ENCODE measurements at regions not wholly inside any gene's neighbourhood (a gene's known extent, or its start where the extent isn't known, plus 50 kb on each side); places are given as distances from the start of the nearest gene placed in this dataset.
"Not testable (repeated sequence)": the region's sequence is repeated elsewhere in the genome, so short reads cannot be mapped to it uniquely, and the experiment has no call there.

DNA sequence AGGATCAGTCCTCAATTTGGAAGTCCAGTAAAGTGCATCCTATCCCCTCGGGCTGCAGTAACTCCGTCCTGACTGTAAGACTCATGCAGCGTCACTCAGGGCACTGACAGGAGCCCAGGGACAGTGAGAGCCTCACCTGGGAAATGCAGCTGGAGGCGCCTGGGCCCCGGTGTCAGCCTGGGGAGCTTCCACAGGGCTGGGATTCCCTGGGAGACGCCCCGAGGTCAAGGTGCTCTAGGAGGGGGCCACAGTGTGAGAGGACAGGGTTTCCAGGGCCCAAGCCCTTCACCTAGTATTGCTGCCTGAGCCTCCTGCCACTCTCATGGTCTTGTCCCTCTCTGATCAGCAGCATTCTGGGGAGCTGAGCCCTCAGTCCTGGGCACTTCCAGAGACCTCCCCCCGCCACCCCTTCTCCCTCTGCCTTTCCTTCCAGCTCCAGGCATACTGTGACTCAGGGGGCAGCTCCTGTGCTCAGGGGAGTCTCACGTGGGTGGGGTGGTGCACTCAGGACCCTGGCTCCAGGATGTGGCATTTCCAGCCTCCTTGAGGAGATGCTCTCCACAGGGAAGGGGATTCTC lies 99.1 kb upstream of the IGLL5 start:
- DNase-seq (no peak), ATAC-seq (replicated peaks in 1 of 4) (peak in 1 of 4 experiments; percentile 2)
- ChIA-PET CTCF (interaction anchor here (0.5 to 3.0 kb wide), 14 partner anchors 13 to 167 kb away, joined by 3 to 22 read pairs (median 5); no protein-coding TSS in a partner anchor), POLR2A (interaction anchor here in 1 of 2 donors (0.8 kb wide), 1 partner anchor 30 kb away, joined by 4 read pairs; no protein-coding TSS in a partner anchor)
- no peak overlapping the region for H3K4me3 Mint-ChIP-seq
- Histone ChIP-seq H3K4me1 (ENCODE audit: control insufficient read depth in 1 of 2, extremely low read depth in 1 of 2, insufficient read depth in 2 of 2, low read length in 2 of 2) (peaks cover 16 to 69% of the 10 kb centered on the region in 2 experiments), H3K27me3 (replicated peaks in 1 of 2; ENCODE audit: control insufficient read depth in 2 of 2, extremely low read depth in 1 of 2, insufficient read depth in 2 of 2, low read length in 1 of 2) (peaks cover 0 to under 1% of the 10 kb centered on the region in 2 experiments), H3K27ac (ENCODE audit: low read length) (peak overlapping the region; percentile 80), H3K4me3 (ENCODE audit: control insufficient read depth in 1 of 2, extremely low read depth in 1 of 2, low read length in 1 of 2) (no peak overlapping the region), H3K9me3 (no peaks in the 10 kb centered on the region), H3K36me3 (ENCODE audit: control insufficient read depth in 2 of 2, extremely low read depth in 1 of 2, insufficient read depth in 1 of 2, low read length in 1 of 2) (no peaks in the 10 kb centered on the region)
- peaks cover 29 to 60% (median 52%) of the 10 kb centered on the region in 3 donors for H3K4me1 Mint-ChIP-seq
- no peaks in the 10 kb centered on the region for H3K36me3 Mint-ChIP-seq
- H3K9me3 Mint-ChIP-seq, result no peaks in the 10 kb centered on the region
- H3K27ac Mint-ChIP-seq, result peak overlapping the region; percentile 82 to 84
- WGBS (ENCODE audit: insufficient coverage), result 64% methylated on average over 8 of the region's 9 CpGs
- peaks cover 0 to 5% of the 10 kb centered on the region in 2 donors for H3K27me3 Mint-ChIP-seq

DNA sequence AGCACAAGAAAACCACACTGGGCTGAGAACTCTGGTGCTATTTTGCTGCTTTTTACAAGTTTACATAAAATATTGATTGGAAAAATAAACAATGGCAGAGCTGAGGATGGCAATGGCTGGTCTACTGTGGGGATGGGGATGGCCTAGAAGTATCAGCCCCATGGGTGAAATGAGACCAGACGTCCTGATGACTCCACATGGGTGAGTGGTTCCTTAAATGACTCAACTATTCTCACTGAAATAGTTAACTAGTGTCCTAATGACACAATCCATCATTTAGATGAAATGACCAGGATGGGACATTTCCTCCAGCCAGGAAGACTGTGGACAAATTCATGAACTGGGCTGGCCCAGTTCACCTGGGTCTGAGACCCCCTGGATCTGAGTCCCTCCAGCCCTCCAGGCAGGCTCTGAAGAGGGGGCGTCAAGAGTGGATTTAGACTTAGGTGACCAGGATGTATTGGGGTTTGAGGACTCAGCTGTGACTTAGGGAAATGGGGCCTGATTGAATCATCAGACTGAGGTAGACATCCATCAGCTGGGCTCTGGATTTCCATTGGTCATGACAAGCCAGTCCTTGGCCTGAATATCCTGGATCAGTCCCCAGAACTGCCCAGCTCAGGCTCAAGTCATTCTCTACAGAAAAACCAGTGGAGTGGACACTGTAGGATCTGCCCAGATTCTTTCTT lies 98.2 kb upstream of the IGLL5 start:
- Histone ChIP-seq H3K27me3 (replicated peaks in 1 of 2; ENCODE audit: control insufficient read depth in 2 of 2, extremely low read depth in 1 of 2, insufficient read depth in 2 of 2, low read length in 1 of 2) (no peaks in the 10 kb centered on the region), H3K9me3 (no peaks in the 10 kb centered on the region), H3K27ac (ENCODE audit: low read length) (peak overlapping the region; percentile 80), H3K4me3 (ENCODE audit: control insufficient read depth in 1 of 2, extremely low read depth in 1 of 2, low read length in 1 of 2) (no peak overlapping the region), H3K4me1 (ENCODE audit: control insufficient read depth in 1 of 2, extremely low read depth in 1 of 2, insufficient read depth in 2 of 2, low read length in 2 of 2) (peaks cover 16 to 69% of the 10 kb centered on the region in 2 experiments), H3K36me3 (ENCODE audit: control insufficient read depth in 2 of 2, extremely low read depth in 1 of 2, insufficient read depth in 1 of 2, low read length in 1 of 2) (no peaks in the 10 kb centered on the region)
- H3K27ac Mint-ChIP-seq, result peak overlapping the region; percentile 82 to 94
- H3K9me3 Mint-ChIP-seq, result no peaks in the 10 kb centered on the region
- ChIA-PET CTCF (interaction anchor here (0.5 to 3.0 kb wide), 10 partner anchors 14 to 169 kb away, joined by 3 to 22 read pairs (median 5); no protein-coding TSS in a partner anchor), POLR2A (interaction anchor here in 1 of 2 donors (0.6 kb wide), 1 partner anchor 10 kb away, joined by 3 read pairs; no protein-coding TSS in a partner anchor)
- H3K4me3 Mint-ChIP-seq, result peak overlapping the region in 1 of 3 donors; percentile 52
- DNase-seq (no peak), ATAC-seq (replicated peaks in 1 of 4) (no peak)
- no peaks in the 10 kb centered on the region for H3K36me3 Mint-ChIP-seq
- 88% methylated on average over 1 of the region's 2 CpGs for WGBS (ENCODE audit: insufficient coverage)
- peaks cover 29 to 60% (median 52%) of the 10 kb centered on the region in 3 donors for H3K4me1 Mint-ChIP-seq
- peaks cover 0 to 5% of the 10 kb centered on the region in 2 donors for H3K27me3 Mint-ChIP-seq

DNA sequence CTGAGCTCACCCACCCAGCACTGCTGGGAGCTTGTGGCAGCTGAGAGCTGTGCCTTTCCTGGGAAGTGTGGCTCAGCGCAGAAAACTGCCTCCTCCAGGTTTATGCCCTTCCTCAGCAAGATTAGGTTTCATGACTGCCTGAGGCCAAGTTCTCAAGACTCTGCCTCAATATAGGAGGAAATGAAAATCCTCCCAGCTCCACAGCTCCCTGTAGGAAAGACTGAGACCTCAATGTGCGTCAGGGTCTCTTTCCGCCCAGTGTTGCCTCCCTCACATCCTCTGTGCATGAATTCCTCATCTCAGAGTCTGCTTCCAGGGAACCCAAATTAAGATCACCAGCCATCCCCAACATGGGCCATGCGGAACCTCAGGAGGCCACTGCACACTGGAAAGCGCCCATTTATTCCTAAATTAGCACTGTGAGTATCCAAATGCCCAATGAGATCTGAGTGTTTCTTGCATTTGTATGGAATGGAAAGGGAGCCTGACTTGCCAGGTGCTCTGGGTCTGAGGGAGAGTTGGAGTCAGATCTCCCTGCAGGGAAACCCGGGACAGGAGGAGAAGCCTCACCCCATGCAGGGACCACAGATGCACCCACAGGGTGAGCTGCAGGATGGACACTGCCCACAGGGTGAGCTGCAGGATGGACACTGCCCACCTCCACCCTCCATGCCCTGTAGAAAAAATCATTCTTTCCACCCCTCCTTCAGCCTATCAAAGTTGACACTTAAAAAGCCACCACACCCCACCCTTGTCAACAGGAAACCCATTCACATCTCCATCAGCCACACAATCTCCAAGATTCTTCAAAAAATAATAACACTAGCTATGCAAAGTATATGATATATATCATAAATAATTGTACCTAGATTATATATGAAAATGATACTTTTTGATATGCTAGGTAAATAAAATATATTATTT lies 97.4 kb upstream of the IGLL5 start:
- Mint-ChIP-seq H3K4me3 (peak overlapping the region in 2 of 3 donors; percentile 13 to 52), H3K36me3 (peaks cover 2% of the 10 kb centered on the region), H3K27me3 (peaks cover 0 to under 1% of the 10 kb centered on the region in 2 donors), H3K4me1 (peaks cover 29 to 59% (median 52%) of the 10 kb centered on the region in 3 donors), H3K27ac (peak overlapping the region; percentile 82 to 94), H3K9me3 (no peaks in the 10 kb centered on the region)
- ChIA-PET POLR2A (no interaction called here), CTCF (interaction anchor here in 1 of 2 donors (0.6 to 3.0 kb wide), 3 partner anchors 21 to 168 kb away, joined by 3 to 22 read pairs (median 3); no protein-coding TSS in a partner anchor)
- no peaks in the 10 kb centered on the region for H3K27me3 ChIP-seq (replicated peaks in 1 of 2; ENCODE audit: control insufficient read depth in 2 of 2, extremely low read depth in 1 of 2, insufficient read depth in 2 of 2, low read length in 1 of 2)
- ATAC-seq (replicated peaks in 1 of 4) (peak in 3 of 4 experiments; percentile 50 to 60 (median 53)), DNase-seq (no peak)
- peak overlapping the region; percentile 80 for H3K27ac ChIP-seq (ENCODE audit: low read length)
- H3K4me3 ChIP-seq (ENCODE audit: control insufficient read depth in 1 of 2, extremely low read depth in 1 of 2, low read length in 1 of 2), result no peak overlapping the region
- no peaks in the 10 kb centered on the region for H3K36me3 ChIP-seq (ENCODE audit: control insufficient read depth in 2 of 2, extremely low read depth in 1 of 2, insufficient read depth in 1 of 2, low read length in 1 of 2)
- peaks cover 16 to 69% of the 10 kb centered on the region in 2 experiments for H3K4me1 ChIP-seq (ENCODE audit: control insufficient read depth in 1 of 2, extremely low read depth in 1 of 2, insufficient read depth in 2 of 2, low read length in 2 of 2)
- 86% methylated on average over 1 of the region's 6 CpGs for WGBS (ENCODE audit: insufficient coverage)
- no peaks in the 10 kb centered on the region for H3K9me3 ChIP-seq

DNA sequence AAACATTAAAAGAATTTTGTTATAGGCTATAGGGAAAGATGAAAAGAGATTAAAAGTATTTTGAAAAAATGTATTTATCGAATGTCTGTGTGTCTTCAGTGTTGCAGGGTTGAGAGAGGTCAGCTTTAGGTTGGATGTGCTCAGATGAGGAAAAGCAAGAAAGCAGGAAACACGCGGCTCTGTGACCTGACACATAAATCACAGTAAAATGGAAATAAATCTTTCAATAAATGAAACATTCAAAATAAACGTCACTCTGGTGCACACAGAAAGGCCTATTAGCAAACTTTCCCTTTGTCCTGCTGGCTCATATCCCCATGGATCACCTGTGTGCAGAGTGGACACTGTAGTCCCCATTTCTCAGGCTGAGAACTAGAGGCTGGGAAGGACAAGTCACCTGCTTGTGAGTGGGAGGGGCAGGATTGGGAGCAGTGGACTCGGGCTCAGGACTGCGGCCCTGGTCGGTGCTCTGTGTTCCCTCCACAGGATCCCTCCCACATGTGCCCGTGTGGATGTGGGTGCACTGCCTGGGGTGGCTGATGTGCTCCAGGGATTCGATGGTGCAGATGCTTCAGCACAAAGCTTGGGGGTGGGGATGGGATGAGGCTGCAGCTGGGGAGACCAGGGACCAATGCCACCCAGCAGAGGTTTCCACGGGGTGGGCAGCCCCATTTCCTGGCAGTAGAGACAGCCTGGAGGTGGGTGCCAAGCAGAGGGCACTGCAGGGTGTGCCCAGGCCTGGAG lies 96.0 kb upstream of the IGLL5 start:
- Mint-ChIP-seq H3K27ac (peak overlapping the region; percentile 79 to 89), H3K4me1 (peaks cover 29 to 59% (median 49%) of the 10 kb centered on the region in 3 donors), H3K9me3 (no peaks in the 10 kb centered on the region), H3K36me3 (peaks cover 2% of the 10 kb centered on the region), H3K4me3 (peak overlapping the region in 1 of 3 donors; percentile 41), H3K27me3 (no peaks in the 10 kb centered on the region)
- Histone ChIP-seq H3K27me3 (replicated peaks in 1 of 2; ENCODE audit: control insufficient read depth in 2 of 2, extremely low read depth in 1 of 2, insufficient read depth in 2 of 2, low read length in 1 of 2) (no peaks in the 10 kb centered on the region), H3K27ac (ENCODE audit: low read length) (peak overlapping the region; percentile 63), H3K4me3 (ENCODE audit: control insufficient read depth in 1 of 2, extremely low read depth in 1 of 2, low read length in 1 of 2) (no peak overlapping the region), H3K36me3 (ENCODE audit: control insufficient read depth in 2 of 2, extremely low read depth in 1 of 2, insufficient read depth in 1 of 2, low read length in 1 of 2) (no peaks in the 10 kb centered on the region), H3K9me3 (no peaks in the 10 kb centered on the region), H3K4me1 (ENCODE audit: control insufficient read depth in 1 of 2, extremely low read depth in 1 of 2, insufficient read depth in 2 of 2, low read length in 2 of 2) (peaks cover 16 to 64% of the 10 kb centered on the region in 2 experiments)
- WGBS (ENCODE audit: insufficient coverage), result 65% methylated on average over 5 of the region's 10 CpGs
- DNase-seq (no peak), ATAC-seq (replicated peaks in 1 of 4) (no peak)
- CTCF ChIA-PET, result interaction anchor here in 1 of 2 donors (0.8 to 1.4 kb wide), 2 partner anchors 38 to 201 kb away, joined by 3 to 5 read pairs; no protein-coding TSS in a partner anchor
- POLR2A ChIA-PET, result no interaction called here

DNA sequence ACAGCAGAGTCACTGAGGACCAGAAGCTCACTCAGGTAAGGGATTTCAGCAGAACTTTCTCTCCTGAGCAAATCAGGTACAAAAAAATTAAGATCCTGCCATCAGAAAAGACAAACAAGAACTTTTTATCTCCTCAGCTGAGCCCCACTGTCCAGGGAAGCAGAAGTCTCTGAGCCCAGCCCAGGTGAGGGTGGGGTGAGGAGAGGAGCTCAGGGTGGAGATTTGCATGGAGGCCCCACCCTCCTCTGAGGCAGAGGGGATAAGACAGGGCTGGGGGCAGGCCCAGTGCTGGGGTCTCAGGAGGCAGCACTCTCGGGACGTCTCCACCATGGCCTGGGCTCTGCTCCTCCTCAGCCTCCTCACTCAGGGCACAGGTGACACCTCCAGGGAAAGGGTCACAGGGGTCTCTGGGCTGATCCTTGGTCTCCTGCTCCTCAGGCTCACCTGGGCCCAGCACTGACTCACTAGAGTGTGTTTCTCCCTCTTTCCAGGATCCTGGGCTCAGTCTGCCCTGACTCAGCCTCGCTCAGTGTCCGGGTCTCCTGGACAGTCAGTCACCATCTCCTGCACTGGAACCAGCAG lies 95.3 kb upstream of the IGLL5 start:
- peak overlapping the region; percentile 79 to 89 for H3K27ac Mint-ChIP-seq
- POLR2A ChIA-PET, result not testable (repeated sequence)

More for the DNA sequence above, 95.3 kb upstream of the IGLL5 start:
- Histone ChIP-seq H3K4me1 (ENCODE audit: control insufficient read depth in 1 of 2, extremely low read depth in 1 of 2, insufficient read depth in 2 of 2, low read length in 2 of 2) (peaks cover 16 to 57% of the 10 kb centered on the region in 2 experiments), H3K27ac (ENCODE audit: low read length) (peak overlapping the region; percentile 63)
- not testable (repeated sequence) for H3K9me3 ChIP-seq; H3K36me3 ChIP-seq (ENCODE audit: control insufficient read depth in 2 of 2, extremely low read depth in 1 of 2, insufficient read depth in 1 of 2, low read length in 1 of 2); H3K27me3 Mint-ChIP-seq; H3K9me3 Mint-ChIP-seq; DNase-seq; ATAC-seq (replicated peaks in 1 of 4); H3K27me3 ChIP-seq (replicated peaks in 1 of 2; ENCODE audit: control insufficient read depth in 2 of 2, extremely low read depth in 1 of 2, insufficient read depth in 2 of 2, low read length in 1 of 2); H3K4me3 ChIP-seq (ENCODE audit: control insufficient read depth in 1 of 2, extremely low read depth in 1 of 2, low read length in 1 of 2); H3K36me3 Mint-ChIP-seq
- Mint-ChIP-seq H3K4me3 (peak overlapping the region in 1 of 3 donors; percentile 23), H3K4me1 (peaks cover 29 to 60% (median 51%) of the 10 kb centered on the region in 3 donors)
- CTCF ChIA-PET, result interaction anchor here in 1 of 2 donors (1.4 kb wide), 1 partner anchor 39 kb away, joined by 5 read pairs; no protein-coding TSS in a partner anchor
- 94% methylated on average over 4 of the region's 4 CpGs for WGBS (ENCODE audit: insufficient coverage)
